NCI-H2196 (cell line): ENCODE measurements at regions not wholly inside any gene's neighbourhood (a gene's known extent, or its start where the extent isn't known, plus 50 kb on each side); places are given as distances from the start of the nearest gene placed in this dataset.

ENCODE experiments used
- DNase-seq: peaks from one replicate; lab custom pipeline; 2025; ENCODE audit not compliant: unreplicated experiment; lab: John Stamatoyannopoulos, UW

GRCh38 chr2:16149349-16150243, 209.2 kb downstream of the MYCN start:
- no peak for DNase-seq

- no peak for DNase-seq
Observed at GRCh38 chr2:16148632-16149348, 208.4 kb downstream of the MYCN start.

- no peak for DNase-seq
Observed at GRCh38 chr2:16142383-16143361, 202.3 kb downstream of the MYCN start.

GRCh38 chr2:16141641-16141921, 201.2 kb downstream of the MYCN start:
- no peak for DNase-seq

GRCh38 chr2:16140771-16141640, 200.7 kb downstream of the MYCN start:
- DNase-seq = no peak

- peak; percentile 4 for DNase-seq
Observed at GRCh38 chr2:16139663-16140615, 199.6 kb downstream of the MYCN start.

GRCh38 chr2:16138811-16139662, 198.7 kb downstream of the MYCN start:
- DNase-seq = no peak

- DNase-seq = no peak
Observed at GRCh38 chr2:16137080-16137755, 196.9 kb downstream of the MYCN start.

GRCh38 chr2:16136461-16137035, 196.2 kb downstream of the MYCN start:
- no peak for DNase-seq

GRCh38 chr2:16135913-16136310, 195.6 kb downstream of the MYCN start:
- no peak for DNase-seq

- no peak for DNase-seq
Observed at GRCh38 chr2:16135196-16135912, 195.0 kb downstream of the MYCN start.

GRCh38 chr2:16134436-16135165, 194.3 kb downstream of the MYCN start:
- no peak for DNase-seq

- DNase-seq = no peak
Observed at GRCh38 chr2:16130906-16131400, 190.6 kb downstream of the MYCN start.

GRCh38 chr2:16130541-16130880, 190.2 kb downstream of the MYCN start:
- DNase-seq = no peak

- DNase-seq = no peak
Observed at GRCh38 chr2:16129716-16130540, 189.6 kb downstream of the MYCN start.
